Left kidney (tissue), 1 donor: ENCODE measurements at regions not wholly inside any gene's neighbourhood (a gene's known extent, or its start where the extent isn't known, plus 50 kb on each side); places are given as distances from the start of the nearest gene placed in this dataset.
"Not testable (repeated sequence)": the region's sequence is repeated elsewhere in the genome, so short reads cannot be mapped to it uniquely, and the experiment has no call there.

Source experiments
- DNase-seq: peaks from one replicate; pipeline ENCODE4 v3.0.0-alpha.2; 2013

GRCh38 chr3:84265768-84266167 lies 693.0 kb upstream of the CADM2 start:
- no peak for DNase-seq

- no peak for DNase-seq
Measured at GRCh38 chr3:84275532-84275931, 683.3 kb upstream of the CADM2 start.

GRCh38 chr3:84277562-84278224 lies 681.1 kb upstream of the CADM2 start:
- DNase-seq = no peak

GRCh38 chr3:84292128-84292527 lies 666.7 kb upstream of the CADM2 start:
- DNase-seq = no peak

- no peak for DNase-seq
Measured at GRCh38 chr3:84299329-84299728, 659.5 kb upstream of the CADM2 start.

- no peak for DNase-seq
Measured at GRCh38 chr3:84304214-84304613, 654.6 kb upstream of the CADM2 start.

GRCh38 chr3:84307339-84307738 lies 651.5 kb upstream of the CADM2 start:
- no peak for DNase-seq

- DNase-seq = no peak
Measured at GRCh38 chr3:84308379-84308778, 650.4 kb upstream of the CADM2 start.

GRCh38 chr3:84318273-84318809 lies 640.4 kb upstream of the CADM2 start:
- DNase-seq = no peak

- not testable (repeated sequence) for DNase-seq
Measured at GRCh38 chr3:84365563-84366278, 593.1 kb upstream of the CADM2 start.
